Activated naive CD8-positive, alpha-beta T cell treated with anti-CD3 and anti-CD28 coated beads, Interleukin-2, amount 50 U/mL, for 24 hours (primary cell): ENCODE measurements at regions not wholly inside any gene's neighbourhood (a gene's known extent, or its start where the extent isn't known, plus 50 kb on each side); places are given as distances from the start of the nearest gene placed in this dataset.
A peak's percentile ranks its signal among the peaks of the same experiment; 100 is the strongest.

Experiments used
- ATAC-seq: fragments of 150-1000 bp; cut with Tn5 transposase; one replicate; pipeline ENCODE4 v1.10.0; 2021
- DNase-seq: peaks from one replicate; pipeline ENCODE4 v3.0.0; 2021
- H3K27ac Mint-ChIP-seq: one replicate; pipeline ENCODE4 v1.8.0; 2021; ENCODE audit warnings: mild to moderate bottlenecking, mixed read lengths
- H3K27me3 Mint-ChIP-seq: one replicate; pipeline ENCODE4 v1.8.0; 2021; ENCODE audit warnings: mixed read lengths
- H3K36me3 Mint-ChIP-seq: one replicate; pipeline ENCODE4 v1.8.0; 2021; ENCODE audit warnings: low read depth, mixed read lengths
- H3K4me1 Mint-ChIP-seq: one replicate; pipeline ENCODE4 v1.8.0; 2021; ENCODE audit warnings: mixed read lengths
- H3K4me3 Mint-ChIP-seq: one replicate; pipeline ENCODE4 v1.8.0; 2021; ENCODE audit warnings: mild to moderate bottlenecking, moderate library complexity, mixed read lengths
- H3K9me3 Mint-ChIP-seq: one replicate; pipeline ENCODE4 v1.8.0; 2021; ENCODE audit warnings: mixed read lengths

GRCh38 chr17:33751702-33752065, 458.6 kb upstream of the ASIC2 start:
- Mint-ChIP-seq H3K9me3 (peaks cover 5% of the 10 kb centered on the region), H3K36me3 (no peaks in the 10 kb centered on the region), H3K27ac (no peak overlapping the region), H3K4me1 (peaks cover 6% of the 10 kb centered on the region), H3K27me3 (peaks cover 26% of the 10 kb centered on the region), H3K4me3 (peak overlapping the region; percentile 19)
- ATAC-seq = no peak
- DNase-seq = no peak

GRCh38 chr17:33753452-33753851, 460.4 kb upstream of the ASIC2 start:
- no peaks in the 10 kb centered on the region for H3K36me3 Mint-ChIP-seq
- peaks cover 6% of the 10 kb centered on the region for H3K4me1 Mint-ChIP-seq
- H3K27ac Mint-ChIP-seq = no peak overlapping the region
- no peak overlapping the region for H3K4me3 Mint-ChIP-seq
- H3K27me3 Mint-ChIP-seq = peaks cover 26% of the 10 kb centered on the region
- ATAC-seq (no peak), DNase-seq (no peak)
- peaks cover 5% of the 10 kb centered on the region for H3K9me3 Mint-ChIP-seq

DNA sequence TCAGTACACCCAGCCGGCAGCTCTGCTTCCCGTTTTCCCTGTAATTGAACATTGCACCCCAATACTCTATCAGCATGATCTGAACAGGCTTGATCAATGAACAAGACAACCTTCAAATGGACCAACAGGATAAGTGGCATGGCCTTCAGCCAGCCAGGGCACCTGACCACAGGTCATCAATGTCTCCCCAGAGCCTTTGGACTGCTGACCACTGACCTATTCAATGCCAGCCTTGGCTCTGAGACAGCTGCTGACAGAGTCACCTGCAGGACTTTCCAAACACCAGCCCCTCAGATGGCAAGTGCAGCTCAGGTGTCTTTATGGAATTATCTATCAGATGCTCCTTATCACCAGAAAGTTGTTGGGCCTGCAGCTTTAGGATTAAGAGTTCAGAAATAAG, 462.9 kb upstream of the ASIC2 start:
- Mint-ChIP-seq H3K4me1 (peaks cover 6% of the 10 kb centered on the region), H3K27me3 (peaks cover 25% of the 10 kb centered on the region), H3K4me3 (no peak overlapping the region), H3K9me3 (peaks cover 5% of the 10 kb centered on the region), H3K27ac (no peak overlapping the region), H3K36me3 (no peaks in the 10 kb centered on the region)
- ATAC-seq = no peak
- no peak for DNase-seq

GRCh38 chr17:33765871-33766270, 472.8 kb upstream of the ASIC2 start:
- ATAC-seq (no peak), DNase-seq (no peak)
- Mint-ChIP-seq H3K9me3 (no peaks in the 10 kb centered on the region), H3K27ac (no peak overlapping the region), H3K4me1 (no peaks in the 10 kb centered on the region), H3K36me3 (no peaks in the 10 kb centered on the region), H3K27me3 (no peaks in the 10 kb centered on the region), H3K4me3 (no peak overlapping the region)

DNA sequence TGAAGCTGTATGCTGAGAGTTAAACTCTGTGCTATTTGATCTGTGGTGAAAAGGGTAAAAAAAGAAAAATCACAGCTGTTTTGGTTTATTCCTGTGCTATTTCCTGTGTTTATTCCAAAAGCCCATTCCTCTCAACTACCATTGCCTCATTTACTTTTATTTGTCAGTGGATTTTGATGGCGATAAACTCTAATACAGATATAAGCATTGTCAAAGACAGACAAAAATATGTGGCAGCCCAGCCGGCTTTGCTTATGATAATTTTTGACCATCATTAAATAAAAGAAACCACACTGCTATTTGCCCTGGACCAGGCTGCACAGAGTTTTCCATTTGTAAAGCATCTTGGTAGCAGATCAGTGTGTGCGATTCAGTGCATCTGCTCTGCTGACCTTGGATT, 473.6 kb upstream of the ASIC2 start:
- no peaks in the 10 kb centered on the region for H3K36me3 Mint-ChIP-seq
- ATAC-seq (no peak), DNase-seq (no peak)
- no peaks in the 10 kb centered on the region for H3K4me1 Mint-ChIP-seq
- H3K27ac Mint-ChIP-seq = no peak overlapping the region
- H3K4me3 Mint-ChIP-seq = no peak overlapping the region
- H3K27me3 Mint-ChIP-seq = no peaks in the 10 kb centered on the region
- H3K9me3 Mint-ChIP-seq = no peaks in the 10 kb centered on the region

DNA sequence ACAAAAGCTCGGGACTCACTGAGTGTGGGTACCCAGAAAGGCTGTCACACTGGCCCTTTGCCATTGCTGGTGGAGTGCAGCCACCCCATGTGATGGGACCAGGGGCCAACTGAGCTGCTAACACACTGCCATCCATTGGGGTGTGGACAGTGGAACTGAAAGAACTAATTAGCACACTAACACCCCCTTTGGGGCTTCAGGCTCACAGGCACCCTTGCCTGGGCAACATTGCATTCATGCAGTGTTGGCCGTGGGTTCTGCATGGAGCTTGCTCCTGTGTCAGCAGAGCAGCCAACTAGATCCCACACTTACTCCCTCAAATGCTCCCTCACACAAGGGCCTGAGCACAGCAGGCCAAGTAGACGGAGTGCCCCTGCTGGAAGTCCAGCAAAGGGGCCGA, 476.0 kb upstream of the ASIC2 start:
- H3K27ac Mint-ChIP-seq = no peak overlapping the region
- H3K36me3 Mint-ChIP-seq = no peaks in the 10 kb centered on the region

GRCh38 chr17:33776304-33776703, 478.8 kb upstream of the CCL2 start:
- DNase-seq (no peak), ATAC-seq (no peak)
- no peak overlapping the region for H3K4me3 Mint-ChIP-seq
- H3K27me3 Mint-ChIP-seq = peaks cover 6% of the 10 kb centered on the region
- no peak overlapping the region for H3K27ac Mint-ChIP-seq
- H3K9me3 Mint-ChIP-seq = no peaks in the 10 kb centered on the region
- no peaks in the 10 kb centered on the region for H3K4me1 Mint-ChIP-seq
- no peaks in the 10 kb centered on the region for H3K36me3 Mint-ChIP-seq

More for the DNA sequence above, 476.0 kb upstream of the ASIC2 start:
- no peak for DNase-seq
- H3K9me3 Mint-ChIP-seq = no peaks in the 10 kb centered on the region
- ATAC-seq = no peak
- no peaks in the 10 kb centered on the region for H3K27me3 Mint-ChIP-seq
- no peak overlapping the region for H3K4me3 Mint-ChIP-seq
- no peaks in the 10 kb centered on the region for H3K4me1 Mint-ChIP-seq

DNA sequence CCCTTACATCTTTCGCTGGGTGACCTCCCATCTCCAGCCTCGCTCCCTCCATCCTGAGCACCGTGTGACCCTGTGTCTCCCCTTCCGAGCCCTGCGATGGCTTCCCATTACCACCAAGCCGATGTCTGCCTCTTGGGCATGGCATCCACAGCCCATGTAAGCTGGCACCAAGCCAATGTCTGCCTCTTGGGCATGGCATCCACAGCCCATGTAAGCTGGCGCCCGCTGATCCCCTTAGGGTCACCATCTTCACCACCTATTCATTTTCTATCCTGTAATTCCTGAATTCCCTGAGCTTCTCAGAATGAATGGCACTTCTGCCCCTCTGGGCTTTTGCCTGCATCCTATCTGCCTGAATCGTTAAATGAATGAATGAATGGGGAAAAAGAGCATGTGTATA, 478.2 kb upstream of the CCL2 start:
- no peak for ATAC-seq
- H3K4me1 Mint-ChIP-seq = no peaks in the 10 kb centered on the region

GRCh38 chr17:33777674-33778073, 477.4 kb upstream of the CCL2 start:
- Mint-ChIP-seq H3K27ac (no peak overlapping the region), H3K4me3 (no peak overlapping the region), H3K36me3 (no peaks in the 10 kb centered on the region), H3K4me1 (no peaks in the 10 kb centered on the region), H3K9me3 (no peaks in the 10 kb centered on the region), H3K27me3 (peaks cover 9% of the 10 kb centered on the region)
- DNase-seq (no peak), ATAC-seq (no peak)

More for the DNA sequence above, 478.2 kb upstream of the CCL2 start:
- no peak overlapping the region for H3K27ac Mint-ChIP-seq
- peaks cover 9% of the 10 kb centered on the region for H3K27me3 Mint-ChIP-seq
- H3K36me3 Mint-ChIP-seq = no peaks in the 10 kb centered on the region
- no peak for DNase-seq
- no peaks in the 10 kb centered on the region for H3K9me3 Mint-ChIP-seq
- no peak overlapping the region for H3K4me3 Mint-ChIP-seq

GRCh38 chr17:33778505-33779233, 476.4 kb upstream of the CCL2 start:
- Mint-ChIP-seq H3K4me1 (no peaks in the 10 kb centered on the region), H3K27me3 (peaks cover 9% of the 10 kb centered on the region), H3K4me3 (no peak overlapping the region), H3K27ac (no peak overlapping the region), H3K9me3 (no peaks in the 10 kb centered on the region), H3K36me3 (no peaks in the 10 kb centered on the region)
- no peak for ATAC-seq
- DNase-seq = no peak

DNA sequence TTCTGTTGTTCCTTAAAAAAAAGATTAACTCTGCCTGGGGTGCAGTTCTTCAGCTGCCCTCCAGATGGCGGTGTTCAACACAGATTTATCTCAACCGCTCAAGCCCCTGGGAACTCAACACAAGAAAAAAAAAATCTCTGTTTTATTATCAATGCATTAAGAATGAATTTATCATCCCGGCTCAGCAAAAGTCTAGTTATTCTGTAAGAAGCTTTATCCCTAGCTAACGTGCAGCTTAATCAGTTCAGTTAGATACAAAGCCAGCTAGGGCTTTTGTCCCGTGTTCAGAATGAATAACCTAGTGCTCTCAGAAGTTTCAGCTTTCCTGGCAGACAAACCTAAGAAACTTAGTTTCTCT, 475.9 kb upstream of the CCL2 start:
- no peak overlapping the region for H3K4me3 Mint-ChIP-seq
- no peaks in the 10 kb centered on the region for H3K4me1 Mint-ChIP-seq
- no peaks in the 10 kb centered on the region for H3K36me3 Mint-ChIP-seq
- peaks cover 9% of the 10 kb centered on the region for H3K27me3 Mint-ChIP-seq
- no peaks in the 10 kb centered on the region for H3K9me3 Mint-ChIP-seq
- ATAC-seq (no peak), DNase-seq (peak; percentile 32)
- H3K27ac Mint-ChIP-seq = no peak overlapping the region

DNA sequence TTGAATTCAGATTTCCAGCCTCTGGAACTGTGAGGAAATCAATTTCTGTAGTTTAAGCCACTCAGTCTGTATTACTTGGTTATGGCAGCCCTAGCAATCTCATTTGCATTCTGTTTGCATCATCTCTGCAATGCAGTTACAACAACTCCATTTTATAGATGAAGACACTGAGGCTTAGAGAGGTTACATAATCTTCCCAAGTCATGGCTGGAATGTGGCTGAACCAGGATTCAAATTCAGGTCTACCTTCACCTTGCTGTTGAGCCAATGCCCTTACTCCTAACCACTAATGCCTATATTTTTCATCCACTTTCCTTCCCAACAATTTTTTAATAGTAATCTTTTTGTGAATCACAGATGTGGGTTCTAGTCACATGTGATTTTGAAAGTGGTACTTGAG, 469.8 kb upstream of the CCL2 start:
- no peaks in the 10 kb centered on the region for H3K36me3 Mint-ChIP-seq
- peaks cover 10% of the 10 kb centered on the region for H3K27me3 Mint-ChIP-seq
- no peak overlapping the region for H3K27ac Mint-ChIP-seq
- no peaks in the 10 kb centered on the region for H3K9me3 Mint-ChIP-seq
- ATAC-seq (no peak), DNase-seq (no peak)
- no peak overlapping the region for H3K4me3 Mint-ChIP-seq
- H3K4me1 Mint-ChIP-seq = no peaks in the 10 kb centered on the region

DNA sequence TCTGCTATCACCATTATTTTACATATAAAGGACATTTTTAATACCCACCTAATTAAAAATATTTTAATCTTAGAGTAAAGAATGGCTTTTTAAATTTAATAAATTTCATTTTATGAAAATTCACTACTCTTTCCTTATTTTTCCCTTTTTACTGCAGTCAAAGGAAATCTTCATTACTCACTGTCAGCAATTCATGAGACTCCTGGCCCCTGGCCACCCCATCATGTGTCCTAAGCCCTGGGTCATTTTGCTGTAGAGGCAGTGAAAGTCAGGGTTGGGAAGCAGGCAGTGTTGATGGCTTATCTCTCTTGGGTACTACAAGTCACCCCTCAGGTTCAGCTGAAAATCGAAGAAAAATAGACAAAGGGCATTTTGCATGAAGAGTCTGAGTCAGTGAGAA, 468.6 kb upstream of the CCL2 start:
- Mint-ChIP-seq H3K27me3 (peaks cover 13% of the 10 kb centered on the region), H3K4me1 (no peaks in the 10 kb centered on the region), H3K36me3 (no peaks in the 10 kb centered on the region), H3K9me3 (no peaks in the 10 kb centered on the region), H3K4me3 (no peak overlapping the region), H3K27ac (no peak overlapping the region)
- DNase-seq = no peak
- no peak for ATAC-seq

GRCh38 chr17:33789658-33790057, 465.4 kb upstream of the CCL2 start:
- ATAC-seq = no peak
- Mint-ChIP-seq H3K27ac (no peak overlapping the region), H3K27me3 (peaks cover 10% of the 10 kb centered on the region), H3K4me3 (no peak overlapping the region), H3K36me3 (no peaks in the 10 kb centered on the region), H3K4me1 (no peaks in the 10 kb centered on the region), H3K9me3 (no peaks in the 10 kb centered on the region)
- DNase-seq = no peak

- Mint-ChIP-seq H3K4me3 (no peak overlapping the region), H3K36me3 (no peaks in the 10 kb centered on the region), H3K9me3 (no peaks in the 10 kb centered on the region), H3K4me1 (no peaks in the 10 kb centered on the region), H3K27ac (no peak overlapping the region), H3K27me3 (peaks cover 11% of the 10 kb centered on the region)
- DNase-seq = no peak
- ATAC-seq = no peak
These were observed 457.9 kb upstream of the CCL2 start for GRCh38 chr17:33797181-33797580.

DNA sequence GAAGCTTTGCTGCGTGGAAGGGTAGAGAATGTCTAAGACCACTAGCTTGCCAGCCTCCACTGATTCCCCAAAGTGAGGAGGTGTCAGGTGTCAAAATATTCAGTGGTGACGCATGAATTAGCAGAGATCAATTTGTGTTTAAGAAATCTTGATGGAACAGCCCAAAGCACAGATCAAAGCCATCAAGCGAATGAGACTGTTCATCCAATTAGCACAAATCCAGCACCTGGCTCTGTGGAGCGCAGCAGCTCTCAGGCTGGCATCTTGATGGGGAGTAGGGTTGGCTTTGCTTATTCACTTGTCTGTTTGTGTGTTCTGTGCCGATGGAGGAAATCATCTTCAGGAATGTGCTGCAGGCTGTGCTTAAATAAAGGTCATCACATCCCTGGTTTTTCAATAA, 456.8 kb upstream of the CCL2 start:
- no peaks in the 10 kb centered on the region for H3K4me1 Mint-ChIP-seq

More for the DNA sequence above, 456.8 kb upstream of the CCL2 start:
- no peaks in the 10 kb centered on the region for H3K36me3 Mint-ChIP-seq
- ATAC-seq (no peak), DNase-seq (no peak)
- H3K27me3 Mint-ChIP-seq = peaks cover 19% of the 10 kb centered on the region
- H3K4me3 Mint-ChIP-seq = no peak overlapping the region
- no peaks in the 10 kb centered on the region for H3K9me3 Mint-ChIP-seq
- H3K27ac Mint-ChIP-seq = no peak overlapping the region
